ENCODE measurements at regions not wholly inside any gene's neighbourhood (a gene's known extent, or its start where the extent isn't known, plus 50 kb on each side); places are given as distances from the start of the nearest gene placed in this dataset.
"Not testable (repeated sequence)": the region's sequence is repeated elsewhere in the genome, so short reads cannot be mapped to it uniquely, and the experiment has no call there.

- H3K27ac Mint-ChIP-seq (ENCODE audit: unreplicated experiment), result no peak overlapping the region
- H3K27me3 Mint-ChIP-seq (ENCODE audit: unreplicated experiment), result no peaks in the 10 kb centered on the region
- peaks cover 4% of the 10 kb centered on the region for H3K4me1 Mint-ChIP-seq (ENCODE audit: unreplicated experiment)
- no peak for DNase-seq (ENCODE audit: extremely low spot score, unreplicated experiment)
- no peaks in the 10 kb centered on the region for H3K36me3 Mint-ChIP-seq (ENCODE audit: unreplicated experiment)
- TF ChIP-seq, protein P1, sequence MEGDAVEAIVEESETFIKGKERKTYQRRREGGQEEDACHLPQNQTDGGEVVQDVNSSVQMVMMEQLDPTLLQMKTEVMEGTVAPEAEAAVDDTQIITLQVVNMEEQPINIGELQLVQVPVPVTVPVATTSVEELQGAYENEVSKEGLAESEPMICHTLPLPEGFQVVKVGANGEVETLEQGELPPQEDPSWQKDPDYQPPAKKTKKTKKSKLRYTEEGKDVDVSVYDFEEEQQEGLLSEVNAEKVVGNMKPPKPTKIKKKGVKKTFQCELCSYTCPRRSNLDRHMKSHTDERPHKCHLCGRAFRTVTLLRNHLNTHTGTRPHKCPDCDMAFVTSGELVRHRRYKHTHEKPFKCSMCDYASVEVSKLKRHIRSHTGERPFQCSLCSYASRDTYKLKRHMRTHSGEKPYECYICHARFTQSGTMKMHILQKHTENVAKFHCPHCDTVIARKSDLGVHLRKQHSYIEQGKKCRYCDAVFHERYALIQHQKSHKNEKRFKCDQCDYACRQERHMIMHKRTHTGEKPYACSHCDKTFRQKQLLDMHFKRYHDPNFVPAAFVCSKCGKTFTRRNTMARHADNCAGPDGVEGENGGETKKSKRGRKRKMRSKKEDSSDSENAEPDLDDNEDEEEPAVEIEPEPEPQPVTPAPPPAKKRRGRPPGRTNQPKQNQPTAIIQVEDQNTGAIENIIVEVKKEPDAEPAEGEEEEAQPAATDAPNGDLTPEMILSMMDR (IDR thresholded peaks at IDR 0.05), result no peak
- H3K4me3 Mint-ChIP-seq (ENCODE audit: unreplicated experiment), result no peak overlapping the region
- no peaks in the 10 kb centered on the region for H3K9me3 Mint-ChIP-seq (ENCODE audit: unreplicated experiment)
Observed at GRCh38 chr6:101150226-101150625, 243.3 kb upstream of the GRIK2 start.

DNA sequence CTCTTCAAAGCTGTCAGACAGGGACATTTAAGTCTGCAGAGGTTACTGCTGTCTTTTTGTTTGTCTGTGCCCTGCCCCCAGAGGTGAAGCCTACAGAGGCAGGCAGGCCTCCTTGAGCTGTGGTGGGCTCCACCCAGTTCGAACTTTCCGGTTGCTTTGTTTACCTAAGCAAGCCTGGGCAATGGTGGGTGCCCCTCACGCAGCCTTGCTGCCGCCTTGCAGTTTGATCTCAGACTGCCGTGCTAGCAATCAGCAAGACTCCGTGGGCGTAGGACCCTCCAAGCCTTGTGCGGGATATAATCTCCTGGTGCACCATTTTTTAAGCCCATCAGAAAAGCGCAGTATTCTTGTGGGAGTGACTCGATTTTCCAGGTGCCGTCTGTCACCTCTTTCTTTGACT lies 235.9 kb upstream of the GRIK2 start:
- H3K36me3 Mint-ChIP-seq (ENCODE audit: unreplicated experiment); H3K9me3 Mint-ChIP-seq (ENCODE audit: unreplicated experiment); DNase-seq (ENCODE audit: extremely low spot score, unreplicated experiment); H3K27me3 Mint-ChIP-seq (ENCODE audit: unreplicated experiment); H3K4me3 Mint-ChIP-seq (ENCODE audit: unreplicated experiment); H3K27ac Mint-ChIP-seq (ENCODE audit: unreplicated experiment); H3K4me1 Mint-ChIP-seq (ENCODE audit: unreplicated experiment): not testable (repeated sequence)

DNA sequence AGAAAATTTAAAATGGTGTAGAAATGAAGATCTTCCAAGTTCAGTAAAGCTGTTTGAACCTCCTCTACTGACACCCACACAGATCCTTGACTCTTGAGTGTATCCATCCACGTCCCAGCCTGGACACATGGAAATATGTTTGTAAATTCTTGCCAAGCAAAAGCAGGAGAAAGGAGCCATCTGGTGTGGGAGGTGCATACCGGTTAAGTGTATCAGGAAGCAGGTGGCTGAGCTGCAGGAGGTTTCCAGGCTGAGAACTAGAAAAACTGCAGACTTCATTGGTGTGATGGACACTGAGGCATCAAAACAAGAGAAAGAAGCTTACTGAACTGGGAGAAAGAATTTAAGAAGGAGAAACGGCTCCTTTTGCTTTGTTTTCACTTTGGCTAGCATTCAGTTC lies 229.9 kb upstream of the GRIK2 start:
- H3K36me3 Mint-ChIP-seq (ENCODE audit: unreplicated experiment), result no peaks in the 10 kb centered on the region

DNA sequence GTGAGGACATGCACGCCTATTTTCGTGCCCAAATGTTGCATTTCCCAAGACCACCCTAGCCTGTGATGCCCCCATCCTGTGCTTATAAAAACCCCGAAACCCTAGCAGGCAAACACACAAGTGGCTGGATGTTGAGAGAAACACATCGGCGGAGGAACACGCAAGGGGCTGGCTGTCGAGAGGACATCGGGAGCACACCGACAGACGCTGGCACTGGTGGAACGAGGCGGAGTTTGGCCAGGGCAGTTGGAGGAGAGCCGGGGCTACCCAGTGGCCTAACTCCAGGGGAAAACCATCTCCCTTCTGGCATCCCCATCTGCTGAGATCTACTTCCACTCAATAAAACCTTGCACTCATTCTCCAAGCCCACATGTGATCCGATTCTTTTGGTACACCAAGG lies 225.9 kb upstream of the GRIK2 start:
- Mint-ChIP-seq H3K9me3 (ENCODE audit: unreplicated experiment) (peaks cover 20% of the 10 kb centered on the region), H3K4me3 (ENCODE audit: unreplicated experiment) (no peak overlapping the region), H3K36me3 (ENCODE audit: unreplicated experiment) (peaks cover 4% of the 10 kb centered on the region), H3K27ac (ENCODE audit: unreplicated experiment) (no peak overlapping the region), H3K4me1 (ENCODE audit: unreplicated experiment) (no peaks in the 10 kb centered on the region), H3K27me3 (ENCODE audit: unreplicated experiment) (no peaks in the 10 kb centered on the region)
- DNase-seq (ENCODE audit: extremely low spot score, unreplicated experiment), result no peak
- TF ChIP-seq, protein P1 (IDR thresholded peaks at IDR 0.05), result no peak

More for the DNA sequence above, 229.9 kb upstream of the GRIK2 start:
- Mint-ChIP-seq H3K9me3 (ENCODE audit: unreplicated experiment) (no peaks in the 10 kb centered on the region), H3K27ac (ENCODE audit: unreplicated experiment) (no peak overlapping the region), H3K4me1 (ENCODE audit: unreplicated experiment) (no peaks in the 10 kb centered on the region), H3K4me3 (ENCODE audit: unreplicated experiment) (no peak overlapping the region), H3K27me3 (ENCODE audit: unreplicated experiment) (no peaks in the 10 kb centered on the region)
- DNase-seq (ENCODE audit: extremely low spot score, unreplicated experiment), result no peak
- TF ChIP-seq, protein P1 (IDR thresholded peaks at IDR 0.05), result no peak

GRCh38 chr6:101171049-101171448 lies 222.5 kb upstream of the GRIK2 start:
- not testable (repeated sequence) for DNase-seq (ENCODE audit: extremely low spot score, unreplicated experiment); H3K27me3 Mint-ChIP-seq (ENCODE audit: unreplicated experiment); H3K4me3 Mint-ChIP-seq (ENCODE audit: unreplicated experiment); H3K4me1 Mint-ChIP-seq (ENCODE audit: unreplicated experiment); H3K36me3 Mint-ChIP-seq (ENCODE audit: unreplicated experiment); H3K27ac Mint-ChIP-seq (ENCODE audit: unreplicated experiment)
- peaks cover 20% of the 10 kb centered on the region for H3K9me3 Mint-ChIP-seq (ENCODE audit: unreplicated experiment)

DNA sequence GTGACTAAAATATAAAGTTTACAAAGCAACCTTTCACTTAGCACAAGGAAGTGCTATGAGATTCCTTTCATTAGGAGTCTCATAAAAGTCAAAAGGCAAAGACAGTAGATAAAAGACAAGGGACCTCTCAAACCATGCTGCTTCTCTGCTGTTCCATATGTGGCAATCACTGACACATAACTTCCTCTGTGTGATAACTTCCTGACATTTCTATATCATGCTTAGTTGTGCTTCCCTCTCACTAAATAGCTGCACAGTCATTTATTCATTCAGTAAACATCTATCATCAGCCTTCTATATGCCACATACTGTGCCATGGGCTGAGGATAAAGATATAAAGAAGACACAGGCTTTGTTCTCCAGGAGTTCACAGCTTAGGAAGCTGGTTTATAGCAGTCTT lies 214.8 kb upstream of the GRIK2 start:
- no peaks in the 10 kb centered on the region for H3K4me1 Mint-ChIP-seq (ENCODE audit: unreplicated experiment)
- no peaks in the 10 kb centered on the region for H3K27me3 Mint-ChIP-seq (ENCODE audit: unreplicated experiment)
- H3K27ac Mint-ChIP-seq (ENCODE audit: unreplicated experiment), result no peak overlapping the region
- no peak overlapping the region for H3K4me3 Mint-ChIP-seq (ENCODE audit: unreplicated experiment)
- TF ChIP-seq, protein P1 (IDR thresholded peaks at IDR 0.05), result no peak
- no peak for DNase-seq (ENCODE audit: extremely low spot score, unreplicated experiment)
- no peaks in the 10 kb centered on the region for H3K9me3 Mint-ChIP-seq (ENCODE audit: unreplicated experiment)
- H3K36me3 Mint-ChIP-seq (ENCODE audit: unreplicated experiment), result no peaks in the 10 kb centered on the region
